ENCODE measurements at regions not wholly inside any gene's neighbourhood (a gene's known extent, or its start where the extent isn't known, plus 50 kb on each side); places are given as distances from the start of the nearest gene placed in this dataset.

GRCh38 chr18:60149316-60149715 is 223.3 kb downstream of the MC4R start:
- TF ChIP-seq POLR2A (IDR thresholded peaks at IDR 0.05), result no peak
- no peak for TF ChIP-seq CTCF (IDR thresholded peaks at IDR 0.05)

Data from tibial nerve (tissue), 3 donors.